HUES48 (cell line): ENCODE measurements at regions not wholly inside any gene's neighbourhood (a gene's known extent, or its start where the extent isn't known, plus 50 kb on each side); places are given as distances from the start of the nearest gene placed in this dataset.
"Not testable (repeated sequence)": the region's sequence is repeated elsewhere in the genome, so short reads cannot be mapped to it uniquely, and the experiment has no call there.

ENCODE experiments used
- H3K27ac ChIP-seq: one replicate; pipeline ENCODE4 v1.7.0; 2013; ENCODE audit warnings: low read depth, low read length, inconsistent platforms
- H3K27me3 ChIP-seq: 2 replicates; pipeline ENCODE4 v1.6.1; 2013; ENCODE audit warnings: mild to moderate bottlenecking, low read length; ENCODE audit not compliant: control insufficient read depth, insufficient read depth
- H3K36me3 ChIP-seq: 2 replicates; pipeline ENCODE4 v1.6.1; 2013; ENCODE audit warnings: low read length; ENCODE audit not compliant: control insufficient read depth, insufficient read depth
- H3K4me1 ChIP-seq: 2 replicates; pipeline ENCODE4 v1.6.1; 2013; ENCODE audit warnings: mild to moderate bottlenecking, low read length; ENCODE audit not compliant: control insufficient read depth, insufficient read depth
- H3K4me3 ChIP-seq: 2 replicates; pipeline ENCODE4 v1.5.1; 2013; ENCODE audit warnings: mild to moderate bottlenecking, low read depth, low read length
- H3K9ac ChIP-seq: 2 replicates; pipeline ENCODE4 v1.6.1; 2013; ENCODE audit warnings: mild to moderate bottlenecking, low read depth, low read length, moderate library complexity
- H3K9me3 ChIP-seq: 2 replicates; pipeline ENCODE4 v1.6.1; 2013; ENCODE audit warnings: low read length; ENCODE audit not compliant: control insufficient read depth, insufficient read depth

GRCh38 chr14:31911160-31911559, 165.9 kb upstream of the ARHGAP5 start:
- H3K4me3 ChIP-seq = no peak overlapping the region
- H3K27me3 ChIP-seq = no peaks in the 10 kb centered on the region
- no peak overlapping the region for H3K27ac ChIP-seq
- H3K9me3 ChIP-seq = 0 out of 2 replicates have a peak, but pooled peaks cover 4% of the 10 kb centered on the region
- no peaks in the 10 kb centered on the region for H3K36me3 ChIP-seq
- H3K4me1 ChIP-seq = no peaks in the 10 kb centered on the region
- H3K9ac ChIP-seq = no peak overlapping the region

- no peaks in the 10 kb centered on the region for H3K4me1 ChIP-seq
- no peaks in the 10 kb centered on the region for H3K27me3 ChIP-seq
- H3K36me3 ChIP-seq = no peaks in the 10 kb centered on the region
- 0 out of 2 replicates have a peak, but pooled peaks cover 4% of the 10 kb centered on the region for H3K9me3 ChIP-seq
- no peak overlapping the region for H3K4me3 ChIP-seq
- H3K9ac ChIP-seq = no peak overlapping the region
- no peak overlapping the region for H3K27ac ChIP-seq
Observed at GRCh38 chr14:31913370-31913769, 163.7 kb upstream of the ARHGAP5 start.

- H3K4me3 ChIP-seq, H3K36me3 ChIP-seq, H3K27ac ChIP-seq, H3K9ac ChIP-seq, H3K27me3 ChIP-seq, H3K9me3 ChIP-seq, H3K4me1 ChIP-seq: not testable (repeated sequence)
Observed at GRCh38 chr14:31918289-31918688, 158.8 kb upstream of the ARHGAP5 start.

GRCh38 chr14:31920001-31920400, 157.1 kb upstream of the ARHGAP5 start:
- Histone ChIP-seq H3K9ac (no peak overlapping the region), H3K4me1 (no peaks in the 10 kb centered on the region), H3K27ac (no peak overlapping the region), H3K36me3 (no peaks in the 10 kb centered on the region), H3K9me3 (no peaks in the 10 kb centered on the region), H3K4me3 (no peak overlapping the region), H3K27me3 (no peaks in the 10 kb centered on the region)

GRCh38 chr14:31920989-31921650, 156.0 kb upstream of the ARHGAP5 start:
- Histone ChIP-seq H3K27me3 (no peaks in the 10 kb centered on the region), H3K36me3 (no peaks in the 10 kb centered on the region), H3K9me3 (no peaks in the 10 kb centered on the region), H3K4me1 (no peaks in the 10 kb centered on the region), H3K27ac (no peak overlapping the region), H3K9ac (no peak overlapping the region), H3K4me3 (no peak overlapping the region)

- no peaks in the 10 kb centered on the region for H3K36me3 ChIP-seq
- no peak overlapping the region for H3K4me3 ChIP-seq
- H3K9me3 ChIP-seq = no peaks in the 10 kb centered on the region
- H3K27me3 ChIP-seq = no peaks in the 10 kb centered on the region
- H3K27ac ChIP-seq = no peak overlapping the region
- no peak overlapping the region for H3K9ac ChIP-seq
- no peaks in the 10 kb centered on the region for H3K4me1 ChIP-seq
Observed at GRCh38 chr14:31921721-31922120, 155.4 kb upstream of the ARHGAP5 start.

GRCh38 chr14:31926123-31926522, 151.0 kb upstream of the ARHGAP5 start:
- no peaks in the 10 kb centered on the region for H3K9me3 ChIP-seq
- no peaks in the 10 kb centered on the region for H3K36me3 ChIP-seq
- no peak overlapping the region for H3K27ac ChIP-seq
- no peaks in the 10 kb centered on the region for H3K27me3 ChIP-seq
- no peak overlapping the region for H3K9ac ChIP-seq
- H3K4me3 ChIP-seq = no peak overlapping the region
- peaks cover 6% of the 10 kb centered on the region; the same call in 1 of the 2 replicates for H3K4me1 ChIP-seq

GRCh38 chr14:31926652-31927347, 150.3 kb upstream of the ARHGAP5 start:
- Histone ChIP-seq H3K4me1 (peaks cover 6% of the 10 kb centered on the region; the same call in 1 of the 2 replicates), H3K36me3 (no peaks in the 10 kb centered on the region), H3K9ac (no peak overlapping the region), H3K9me3 (no peaks in the 10 kb centered on the region), H3K27me3 (no peaks in the 10 kb centered on the region), H3K27ac (no peak overlapping the region), H3K4me3 (no peak overlapping the region)

- H3K4me1 ChIP-seq = peaks cover 6% of the 10 kb centered on the region; the same call in 1 of the 2 replicates
- no peak overlapping the region for H3K27ac ChIP-seq
- H3K9me3 ChIP-seq = no peaks in the 10 kb centered on the region
- no peak overlapping the region for H3K9ac ChIP-seq
- no peak overlapping the region for H3K4me3 ChIP-seq
- no peaks in the 10 kb centered on the region for H3K27me3 ChIP-seq
- H3K36me3 ChIP-seq = no peaks in the 10 kb centered on the region
Observed at GRCh38 chr14:31927348-31927832, 149.7 kb upstream of the ARHGAP5 start.

- peaks cover 23% of the 10 kb centered on the region for H3K4me1 ChIP-seq
- H3K36me3 ChIP-seq = no peaks in the 10 kb centered on the region
- no peaks in the 10 kb centered on the region for H3K9me3 ChIP-seq
- H3K27me3 ChIP-seq = no peaks in the 10 kb centered on the region
- H3K4me3 ChIP-seq = no peak overlapping the region
- H3K27ac ChIP-seq = no peak overlapping the region
- H3K9ac ChIP-seq = no peak overlapping the region
Observed at GRCh38 chr14:31930070-31930469, 147.0 kb upstream of the ARHGAP5 start.

GRCh38 chr14:31930493-31931240, 146.4 kb upstream of the ARHGAP5 start:
- H3K9me3 ChIP-seq = no peaks in the 10 kb centered on the region
- H3K27me3 ChIP-seq = no peaks in the 10 kb centered on the region
- H3K4me3 ChIP-seq = no peak overlapping the region
- no peak overlapping the region for H3K9ac ChIP-seq
- peaks cover 29% of the 10 kb centered on the region for H3K4me1 ChIP-seq
- H3K27ac ChIP-seq = no peak overlapping the region
- H3K36me3 ChIP-seq = no peaks in the 10 kb centered on the region
